ENCODE measurements at regions not wholly inside any gene's neighbourhood (a gene's known extent, or its start where the extent isn't known, plus 50 kb on each side); places are given as distances from the start of the nearest gene placed in this dataset.

DNA sequence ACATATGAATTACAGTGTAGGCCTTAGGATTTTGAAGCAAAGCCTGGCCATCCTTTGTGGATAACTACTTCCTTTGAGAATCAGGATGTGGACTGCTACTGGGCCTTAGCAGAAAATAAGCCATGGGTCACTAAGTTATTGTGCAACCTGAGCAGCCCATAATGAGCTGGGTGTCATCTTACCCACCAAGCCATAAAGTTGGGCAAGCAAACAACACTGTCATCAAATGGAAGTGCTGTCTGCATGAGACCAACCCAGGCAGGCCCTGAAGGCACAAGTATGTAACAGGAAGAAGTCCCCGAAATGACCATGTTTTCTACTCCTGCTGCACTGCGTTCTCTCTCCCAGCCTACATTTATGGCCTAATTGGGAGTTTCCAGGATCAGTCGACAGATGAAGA lies 205.6 kb upstream of the GGTLC1 start:
- TF ChIP-seq EP300 (IDR thresholded peaks at IDR 0.05) (no peak), POLR2A (IDR thresholded peaks at IDR 0.05) (no peak)
- TF ChIP-seq, protein P1, sequence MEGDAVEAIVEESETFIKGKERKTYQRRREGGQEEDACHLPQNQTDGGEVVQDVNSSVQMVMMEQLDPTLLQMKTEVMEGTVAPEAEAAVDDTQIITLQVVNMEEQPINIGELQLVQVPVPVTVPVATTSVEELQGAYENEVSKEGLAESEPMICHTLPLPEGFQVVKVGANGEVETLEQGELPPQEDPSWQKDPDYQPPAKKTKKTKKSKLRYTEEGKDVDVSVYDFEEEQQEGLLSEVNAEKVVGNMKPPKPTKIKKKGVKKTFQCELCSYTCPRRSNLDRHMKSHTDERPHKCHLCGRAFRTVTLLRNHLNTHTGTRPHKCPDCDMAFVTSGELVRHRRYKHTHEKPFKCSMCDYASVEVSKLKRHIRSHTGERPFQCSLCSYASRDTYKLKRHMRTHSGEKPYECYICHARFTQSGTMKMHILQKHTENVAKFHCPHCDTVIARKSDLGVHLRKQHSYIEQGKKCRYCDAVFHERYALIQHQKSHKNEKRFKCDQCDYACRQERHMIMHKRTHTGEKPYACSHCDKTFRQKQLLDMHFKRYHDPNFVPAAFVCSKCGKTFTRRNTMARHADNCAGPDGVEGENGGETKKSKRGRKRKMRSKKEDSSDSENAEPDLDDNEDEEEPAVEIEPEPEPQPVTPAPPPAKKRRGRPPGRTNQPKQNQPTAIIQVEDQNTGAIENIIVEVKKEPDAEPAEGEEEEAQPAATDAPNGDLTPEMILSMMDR (IDR thresholded peaks at IDR 0.05): no peak

Data from sigmoid colon (tissue), 4 donors.